WERI-Rb-1 (cell line): ENCODE measurements at regions not wholly inside any gene's neighbourhood (a gene's known extent, or its start where the extent isn't known, plus 50 kb on each side); places are given as distances from the start of the nearest gene placed in this dataset.

Experiments
- DNase-seq: peaks from one replicate; pipeline ENCODE4 v3.0.0-alpha.2; 2020
- H3K27ac ChIP-seq: fragments of 250-450 bp; sonication (Bioruptor Pico); 2 replicates; pipeline ENCODE4 v1.5.1; 2020; ENCODE audit warnings: mild to moderate bottlenecking, moderate library complexity
- H3K27me3 ChIP-seq: fragments of 250-450 bp; sonication (Bioruptor Pico); 2 replicates; pipeline ENCODE4 v1.5.1; 2021; ENCODE audit warnings: mild to moderate bottlenecking, low read depth, moderate library complexity; ENCODE audit not compliant: insufficient read depth, severe bottlenecking
- H3K36me3 ChIP-seq: fragments of 250-450 bp; sonication (Bioruptor Pico); 2 replicates; pipeline ENCODE4 v1.5.1; 2020; ENCODE audit warnings: mild to moderate bottlenecking, moderate library complexity
- H3K4me3 ChIP-seq: 2 replicates; pipeline ENCODE4 v1.5.1; 2011; ENCODE audit warnings: low read depth, mild to moderate bottlenecking, control low read depth, low read length
- H3K9me3 ChIP-seq: fragments of 250-450 bp; sonication (Bioruptor Pico); 2 replicates; pipeline ENCODE4 v1.5.1; 2021; ENCODE audit warnings: mild to moderate bottlenecking, moderate library complexity; ENCODE audit not compliant: severe bottlenecking
- CTCF ChIP-seq: IDR thresholded peaks from 2 replicates; pipeline ENCODE4 v1.5.1; 2011; ENCODE audit warnings: low read depth, mild to moderate bottlenecking, control low read depth, inconsistent platforms, low read length

- Histone ChIP-seq H3K9me3 (no peaks in the 10 kb centered on the region), H3K27ac (no peak overlapping the region), H3K4me3 (no peak overlapping the region), H3K36me3 (no peaks in the 10 kb centered on the region), H3K27me3 (peaks cover 98% of the 10 kb centered on the region)
- DNase-seq: no peak
- no peak for TF ChIP-seq CTCF
These were observed 147.8 kb upstream of the TWIST2 start for GRCh38 chr2:238700117-238700457.

GRCh38 chr2:238700506-238701340, 147.2 kb upstream of the TWIST2 start:
- Histone ChIP-seq H3K9me3 (no peaks in the 10 kb centered on the region), H3K36me3 (no peaks in the 10 kb centered on the region), H3K27me3 (peaks cover 97% of the 10 kb centered on the region), H3K27ac (no peak overlapping the region), H3K4me3 (no peak overlapping the region)
- no peak for DNase-seq
- no peak for TF ChIP-seq CTCF

- H3K27ac ChIP-seq: no peak overlapping the region
- TF ChIP-seq CTCF: no peak
- no peaks in the 10 kb centered on the region for H3K9me3 ChIP-seq
- peaks cover 93% of the 10 kb centered on the region for H3K27me3 ChIP-seq
- no peak overlapping the region for H3K4me3 ChIP-seq
- no peak for DNase-seq
- no peaks in the 10 kb centered on the region for H3K36me3 ChIP-seq
These were observed 146.3 kb upstream of the TWIST2 start for GRCh38 chr2:238701341-238702206.

GRCh38 chr2:238702276-238703052, 145.4 kb upstream of the TWIST2 start:
- Histone ChIP-seq H3K9me3 (no peaks in the 10 kb centered on the region), H3K27me3 (peaks cover 88% of the 10 kb centered on the region), H3K27ac (no peak overlapping the region), H3K36me3 (no peaks in the 10 kb centered on the region), H3K4me3 (no peak overlapping the region)
- TF ChIP-seq CTCF: no peak
- no peak for DNase-seq

GRCh38 chr2:238703053-238703415, 144.9 kb upstream of the TWIST2 start:
- no peak overlapping the region for H3K27ac ChIP-seq
- H3K9me3 ChIP-seq: no peaks in the 10 kb centered on the region
- no peaks in the 10 kb centered on the region for H3K36me3 ChIP-seq
- peaks cover 88% of the 10 kb centered on the region for H3K27me3 ChIP-seq
- no peak for DNase-seq
- no peak overlapping the region for H3K4me3 ChIP-seq
- TF ChIP-seq CTCF: no peak
